GM12875 (cell line): ENCODE measurements at regions not wholly inside any gene's neighbourhood (a gene's known extent, or its start where the extent isn't known, plus 50 kb on each side); places are given as distances from the start of the nearest gene placed in this dataset.
"Not testable (repeated sequence)": the region's sequence is repeated elsewhere in the genome, so short reads cannot be mapped to it uniquely, and the experiment has no call there.

Experiments used
- H3K4me3 ChIP-seq: one replicate; pipeline ENCODE4 v1.5.1; 2011; ENCODE audit warnings: low read depth, low read length, control low read depth
- CTCF ChIP-seq: IDR thresholded peaks from 2 replicates; pipeline ENCODE4 v1.5.1; 2011; ENCODE audit warnings: low read depth, mild to moderate bottlenecking, control low read depth, inconsistent platforms, low read length, moderate library complexity, borderline replicate concordance; ENCODE audit not compliant: insufficient read depth

DNA sequence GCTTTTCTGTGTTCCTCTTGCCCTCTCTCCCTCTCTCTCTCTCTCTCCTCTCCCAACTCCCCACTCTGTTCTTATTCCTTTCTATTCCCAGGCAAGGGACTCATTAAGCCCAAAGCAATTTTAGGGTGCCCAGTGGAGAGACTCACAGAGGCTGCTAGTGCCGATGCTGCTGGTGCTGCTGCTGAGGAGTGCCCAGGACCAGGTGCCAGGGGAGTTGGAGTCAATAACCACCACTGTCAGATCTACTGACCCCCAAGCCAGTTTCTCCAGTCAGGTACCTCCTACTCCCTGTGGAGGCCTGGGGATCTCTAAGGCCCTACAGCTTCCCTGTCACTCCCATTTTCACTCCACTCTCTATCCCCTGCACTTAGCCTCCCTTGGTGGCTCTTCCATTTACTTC lies 54.2 kb upstream of the LAS1L start:
- no peak overlapping the region for H3K4me3 ChIP-seq
- TF ChIP-seq CTCF: no peak

DNA sequence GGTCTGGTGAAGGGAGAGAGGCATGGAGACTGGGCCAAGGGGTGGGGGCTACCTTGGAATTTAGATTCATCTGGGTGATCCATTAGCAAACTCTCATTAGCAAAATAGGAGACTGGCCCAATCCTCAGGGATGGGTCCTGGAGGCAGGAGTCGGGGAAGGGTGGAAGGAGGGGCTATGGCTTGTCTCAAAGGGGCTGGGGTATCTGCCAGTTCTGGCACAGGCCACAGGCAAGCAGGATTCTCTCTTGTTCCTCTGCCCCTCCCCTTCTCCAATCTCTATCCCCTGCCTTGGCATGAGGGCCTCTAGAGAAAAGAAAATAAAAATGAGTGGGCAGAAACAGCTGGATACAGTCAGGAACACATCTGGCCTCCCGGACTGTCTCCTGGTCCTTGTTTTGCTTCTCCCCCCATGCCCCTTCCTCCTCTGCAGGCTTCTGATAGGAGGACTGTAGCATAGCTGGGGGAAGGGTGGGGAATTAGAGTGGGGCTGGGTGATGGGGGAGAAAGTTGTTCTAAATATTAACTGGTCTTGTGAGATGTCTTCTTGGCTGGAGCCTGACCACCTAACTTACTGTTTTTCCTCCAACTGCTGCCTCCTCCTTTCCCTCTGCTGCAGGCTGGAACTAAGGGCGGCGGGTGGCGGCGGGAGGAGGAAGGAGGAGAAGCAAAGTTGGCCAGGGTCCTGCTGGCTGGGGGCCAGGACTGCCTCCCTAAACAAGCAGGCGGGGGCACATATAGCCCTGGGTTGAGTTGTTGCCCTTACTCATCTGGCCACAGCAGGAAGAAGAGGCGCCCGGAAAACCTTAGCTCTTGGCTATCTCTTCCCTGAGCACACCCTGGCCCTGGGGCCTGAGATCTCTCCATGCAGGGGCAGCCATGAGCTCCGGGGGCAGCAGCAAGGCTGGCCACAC lies 53.3 kb upstream of the LAS1L start:
- TF ChIP-seq CTCF: no peak
- H3K4me3 ChIP-seq: no peak overlapping the region

GRCh38 chrX:65586491-65586890 lies 51.9 kb upstream of the LAS1L start:
- no peak for TF ChIP-seq CTCF
- H3K4me3 ChIP-seq: no peak overlapping the region

DNA sequence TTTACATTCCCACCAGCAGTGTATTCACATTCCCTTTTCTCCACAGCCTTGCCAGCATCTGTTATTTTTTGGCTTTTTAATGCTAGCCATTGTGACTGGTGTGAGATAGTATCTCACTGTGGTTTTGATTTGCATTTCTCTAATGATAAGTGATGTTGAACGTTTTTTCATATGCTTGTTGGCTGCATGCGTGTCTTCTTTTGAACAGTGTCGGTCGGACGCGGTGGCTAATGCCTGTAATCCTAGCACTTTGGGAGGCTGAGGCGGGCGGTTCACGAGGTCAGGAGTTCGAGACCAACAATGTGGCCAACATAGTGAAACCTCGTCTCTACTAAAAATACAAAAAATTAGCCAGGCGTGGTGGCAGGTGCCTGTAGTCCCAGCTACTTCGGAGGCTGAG lies 50.6 kb upstream of the LAS1L start:
- not testable (repeated sequence) for H3K4me3 ChIP-seq
